Stomach (tissue), 4 donors: ENCODE measurements at regions not wholly inside any gene's neighbourhood (a gene's known extent, or its start where the extent isn't known, plus 50 kb on each side); places are given as distances from the start of the nearest gene placed in this dataset.

Experiments used
- EP300 ChIP-seq: sonication (generic); formaldehyde crosslinking; IDR thresholded peaks from one replicate; pipeline ENCODE4 v1.6.1; 2017; ENCODE audit warnings: antibody characterized with exemption
- TF ChIP-seq, protein P1 (sequence below), 7 experiments: fragments of 450-650 bp in 4 of 7; fragments of 200-600 bp in 3 of 7; sonication (generic) in 3 of 7; IDR thresholded peaks; one replicate each; pipeline ENCODE4 v1.5.1; 2016 to 2019; ENCODE audit warnings: antibody characterized with exemption in 7 of 7, control low read depth in 2 of 7, mild to moderate bottlenecking in 1 of 7

DNA sequence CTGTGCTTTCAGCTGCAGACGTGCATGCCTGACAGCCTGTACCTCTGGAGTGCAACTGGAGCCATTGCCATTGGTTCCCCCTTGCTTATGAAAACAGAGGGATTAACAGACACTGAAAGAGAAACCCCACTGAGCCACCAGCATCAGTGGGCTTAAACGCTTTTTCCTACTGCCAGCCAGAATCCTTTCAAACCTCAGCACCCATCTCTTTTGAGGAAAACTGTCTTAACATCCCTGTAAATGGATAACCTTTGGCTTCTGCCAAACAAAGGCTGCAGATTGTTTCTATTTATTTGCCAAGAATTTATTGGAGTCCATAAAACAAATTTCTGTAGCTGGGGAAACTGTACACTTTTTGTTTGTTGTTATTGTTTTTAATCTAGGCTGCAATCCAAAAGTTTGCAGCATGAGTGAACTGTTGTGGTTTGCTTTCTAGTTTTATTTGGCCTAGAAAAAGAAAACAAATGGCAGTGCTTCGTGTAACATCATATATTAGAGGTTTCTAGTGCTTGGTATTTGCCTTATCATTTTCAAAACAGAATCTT, 369.2 kb upstream of the IL12A start:
- TF ChIP-seq, protein P1, sequence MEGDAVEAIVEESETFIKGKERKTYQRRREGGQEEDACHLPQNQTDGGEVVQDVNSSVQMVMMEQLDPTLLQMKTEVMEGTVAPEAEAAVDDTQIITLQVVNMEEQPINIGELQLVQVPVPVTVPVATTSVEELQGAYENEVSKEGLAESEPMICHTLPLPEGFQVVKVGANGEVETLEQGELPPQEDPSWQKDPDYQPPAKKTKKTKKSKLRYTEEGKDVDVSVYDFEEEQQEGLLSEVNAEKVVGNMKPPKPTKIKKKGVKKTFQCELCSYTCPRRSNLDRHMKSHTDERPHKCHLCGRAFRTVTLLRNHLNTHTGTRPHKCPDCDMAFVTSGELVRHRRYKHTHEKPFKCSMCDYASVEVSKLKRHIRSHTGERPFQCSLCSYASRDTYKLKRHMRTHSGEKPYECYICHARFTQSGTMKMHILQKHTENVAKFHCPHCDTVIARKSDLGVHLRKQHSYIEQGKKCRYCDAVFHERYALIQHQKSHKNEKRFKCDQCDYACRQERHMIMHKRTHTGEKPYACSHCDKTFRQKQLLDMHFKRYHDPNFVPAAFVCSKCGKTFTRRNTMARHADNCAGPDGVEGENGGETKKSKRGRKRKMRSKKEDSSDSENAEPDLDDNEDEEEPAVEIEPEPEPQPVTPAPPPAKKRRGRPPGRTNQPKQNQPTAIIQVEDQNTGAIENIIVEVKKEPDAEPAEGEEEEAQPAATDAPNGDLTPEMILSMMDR (IDR thresholded peaks at IDR 0.05): no peak
- TF ChIP-seq EP300: no peak
